SKM-1 (cell line): ENCODE measurements at regions not wholly inside any gene's neighbourhood (a gene's known extent, or its start where the extent isn't known, plus 50 kb on each side); places are given as distances from the start of the nearest gene placed in this dataset.
"Not testable (repeated sequence)": the region's sequence is repeated elsewhere in the genome, so short reads cannot be mapped to it uniquely, and the experiment has no call there.

Source experiments
- DNase-seq: peaks from one replicate; lab custom pipeline; 2025; ENCODE audit not compliant: unreplicated experiment; lab: John Stamatoyannopoulos, UW

DNA sequence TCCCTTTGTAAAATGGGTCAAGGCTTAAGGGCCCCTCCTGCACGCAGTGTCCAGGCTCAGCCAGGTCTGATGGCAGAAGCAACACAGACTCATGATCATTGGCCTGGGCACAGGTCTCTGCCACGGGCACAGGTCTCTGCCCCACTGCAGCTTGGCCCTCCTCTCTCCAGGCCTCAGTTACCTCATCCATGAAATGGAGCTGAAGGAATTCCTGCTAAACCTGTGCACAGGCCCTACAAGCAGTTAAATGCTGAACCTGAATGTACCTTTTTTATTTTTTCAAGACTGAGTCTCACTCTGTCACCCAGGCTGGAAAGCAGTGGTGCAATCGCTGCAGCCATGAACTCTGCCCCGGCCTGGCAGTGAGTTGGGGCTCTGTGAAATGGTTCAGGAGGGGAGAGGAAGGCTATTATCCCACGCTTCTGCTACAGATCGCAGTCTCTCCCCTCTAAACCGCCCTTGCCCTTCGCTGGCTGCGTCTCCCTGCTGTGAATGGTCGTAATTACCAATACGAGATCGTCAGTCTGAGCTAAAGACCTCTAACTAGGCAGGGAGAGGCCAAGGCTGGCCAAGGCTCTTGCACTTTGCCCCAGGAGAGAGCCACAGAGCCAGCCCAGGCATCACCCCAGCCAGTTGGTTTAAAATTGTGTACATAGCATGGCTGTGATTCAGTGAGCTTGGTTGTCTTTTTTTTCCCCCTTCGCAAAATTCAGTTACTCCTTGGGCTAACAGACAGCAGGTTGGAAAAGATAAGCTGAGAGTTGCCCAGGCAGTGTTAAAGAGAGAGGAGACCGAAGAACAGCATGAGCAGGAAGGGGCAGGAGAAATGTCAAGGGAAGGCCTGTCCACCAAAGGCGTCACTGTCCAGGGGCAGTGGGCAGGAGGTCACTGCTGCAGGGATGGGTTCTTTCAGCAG is 93.0 kb upstream of the KCTD7 start:
- DNase-seq = no peak

DNA sequence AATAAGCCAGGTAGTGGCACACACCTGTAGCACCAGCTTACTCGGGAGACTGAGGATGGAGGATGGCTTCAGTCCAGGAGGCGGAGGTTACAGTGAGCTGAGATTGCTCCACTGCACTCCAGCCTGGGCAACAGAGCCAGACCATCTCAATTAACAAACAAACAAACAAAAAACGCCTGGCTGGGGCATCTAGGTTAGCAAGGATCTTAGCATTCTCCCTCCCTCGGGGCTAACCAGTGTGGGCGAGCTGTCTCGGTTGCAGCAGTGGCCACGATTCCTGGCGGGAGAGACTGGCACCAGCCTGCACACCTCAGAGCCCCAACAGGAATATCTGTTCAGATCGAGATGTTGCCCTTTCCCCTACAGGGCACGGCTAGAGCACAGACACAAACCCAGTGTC is 91.3 kb upstream of the KCTD7 start:
- no peak for DNase-seq

DNA sequence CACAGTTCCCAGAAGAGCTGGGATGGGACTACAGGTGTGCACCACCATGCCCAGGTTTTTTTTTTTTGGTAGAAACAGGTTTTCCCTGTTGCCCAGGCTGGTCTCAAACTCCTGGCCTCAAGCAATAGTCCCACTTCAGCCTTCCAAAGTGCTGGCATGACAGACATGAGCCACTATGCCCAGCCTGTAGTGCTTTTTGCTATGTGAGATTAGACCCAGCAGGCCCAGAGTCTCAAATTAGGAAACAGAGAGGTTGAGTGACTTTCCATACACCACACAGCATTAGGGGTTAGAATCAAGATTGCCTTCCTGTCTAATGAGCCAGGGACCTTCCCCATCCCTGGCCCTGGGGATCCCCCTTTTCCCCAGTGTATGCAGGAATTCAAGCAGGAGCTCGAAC is 90.8 kb upstream of the KCTD7 start:
- DNase-seq = no peak

- DNase-seq = no peak
Observed at GRCh38 chr7:66539264-66539623, 89.4 kb upstream of the KCTD7 start.

GRCh38 chr7:66539902-66540375 is 88.7 kb upstream of the KCTD7 start:
- no peak for DNase-seq

GRCh38 chr7:66542049-66542448 is 86.6 kb upstream of the KCTD7 start:
- no peak for DNase-seq

DNA sequence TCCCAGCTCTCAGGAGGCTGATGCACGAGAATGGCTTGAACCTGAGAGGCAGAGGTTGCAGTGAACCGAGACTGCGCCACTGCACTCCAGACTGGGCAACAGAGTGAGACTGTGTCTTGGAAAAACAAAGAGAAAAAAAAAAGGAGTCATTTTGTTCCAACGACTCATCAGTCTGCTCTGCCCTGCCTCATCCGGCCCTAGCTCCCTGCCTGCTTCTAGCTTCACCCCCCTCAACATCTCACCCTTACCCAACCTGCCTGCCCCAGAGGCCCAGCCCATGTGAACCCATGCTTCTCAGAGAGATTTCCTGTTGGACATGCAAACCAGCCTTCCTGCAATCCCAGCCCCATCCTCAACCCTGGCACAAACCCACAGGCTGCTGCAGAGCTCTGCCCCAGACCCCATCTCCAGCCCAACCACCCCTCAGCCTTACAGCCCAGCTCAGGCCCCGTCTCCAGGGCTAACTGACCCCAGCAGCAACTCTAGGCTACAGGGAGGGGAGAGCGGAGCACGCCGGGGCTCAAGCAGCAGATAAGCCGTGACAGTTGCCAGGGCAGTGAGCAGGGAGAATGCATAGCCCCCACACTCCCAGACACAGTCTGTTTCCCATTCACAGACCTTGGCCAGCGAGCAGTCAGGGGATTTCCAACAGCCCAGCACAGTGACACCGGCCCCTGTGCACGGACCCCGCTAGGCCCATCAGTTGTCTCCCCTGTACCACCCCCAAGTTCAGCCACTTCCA is 86.0 kb upstream of the KCTD7 start:
- no peak for DNase-seq

DNA sequence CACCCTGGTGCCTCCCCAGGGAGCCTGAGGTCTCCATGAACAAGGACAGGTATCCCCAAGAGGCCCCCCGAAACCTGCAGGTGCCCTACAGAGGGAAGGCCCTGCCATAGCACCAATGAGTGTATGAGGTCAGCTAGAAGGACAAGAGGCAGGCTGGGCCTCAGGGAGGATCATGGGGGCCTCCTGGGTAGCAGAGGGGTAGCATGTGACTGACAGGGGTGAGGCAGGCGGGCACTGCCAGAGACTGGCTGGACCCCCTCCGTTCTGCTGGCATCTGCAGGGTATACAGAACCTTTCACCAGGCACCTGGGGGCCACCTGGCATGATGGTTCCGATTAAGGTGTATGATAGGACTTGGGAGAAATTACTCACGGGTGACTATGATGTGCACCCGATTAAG is 79.2 kb upstream of the KCTD7 start:
- no peak for DNase-seq

GRCh38 chr7:66553001-66553400 is 75.7 kb upstream of the KCTD7 start:
- no peak for DNase-seq

DNA sequence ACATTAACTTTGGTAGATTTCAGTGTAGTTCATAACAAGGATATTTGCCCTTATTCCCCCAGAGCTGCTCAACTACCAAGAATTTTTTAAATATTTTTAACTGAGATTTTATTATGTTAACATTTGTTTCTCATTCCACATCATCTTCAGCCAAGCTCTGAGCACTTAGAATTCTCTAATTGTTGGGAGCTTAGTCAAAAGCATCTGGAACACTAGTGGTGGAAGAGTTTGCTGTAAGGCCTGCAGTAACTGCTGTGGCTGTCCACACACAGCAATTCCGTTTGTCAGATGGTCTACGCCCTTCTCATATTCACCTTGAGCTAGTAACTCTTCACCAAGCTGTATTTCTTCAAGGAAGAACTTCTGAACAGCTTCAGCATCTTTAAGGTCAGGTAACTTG is 75.0 kb upstream of the KCTD7 start:
- DNase-seq = not testable (repeated sequence)

GRCh38 chr7:66554291-66554690 is 74.4 kb upstream of the KCTD7 start:
- not testable (repeated sequence) for DNase-seq

- not testable (repeated sequence) for DNase-seq
Observed at GRCh38 chr7:66554842-66555430, 73.7 kb upstream of the KCTD7 start.

GRCh38 chr7:66556177-66556548 is 72.5 kb upstream of the KCTD7 start:
- no peak for DNase-seq

- no peak for DNase-seq
Observed at GRCh38 chr7:66556549-66557213, 72.0 kb upstream of the KCTD7 start.

DNA sequence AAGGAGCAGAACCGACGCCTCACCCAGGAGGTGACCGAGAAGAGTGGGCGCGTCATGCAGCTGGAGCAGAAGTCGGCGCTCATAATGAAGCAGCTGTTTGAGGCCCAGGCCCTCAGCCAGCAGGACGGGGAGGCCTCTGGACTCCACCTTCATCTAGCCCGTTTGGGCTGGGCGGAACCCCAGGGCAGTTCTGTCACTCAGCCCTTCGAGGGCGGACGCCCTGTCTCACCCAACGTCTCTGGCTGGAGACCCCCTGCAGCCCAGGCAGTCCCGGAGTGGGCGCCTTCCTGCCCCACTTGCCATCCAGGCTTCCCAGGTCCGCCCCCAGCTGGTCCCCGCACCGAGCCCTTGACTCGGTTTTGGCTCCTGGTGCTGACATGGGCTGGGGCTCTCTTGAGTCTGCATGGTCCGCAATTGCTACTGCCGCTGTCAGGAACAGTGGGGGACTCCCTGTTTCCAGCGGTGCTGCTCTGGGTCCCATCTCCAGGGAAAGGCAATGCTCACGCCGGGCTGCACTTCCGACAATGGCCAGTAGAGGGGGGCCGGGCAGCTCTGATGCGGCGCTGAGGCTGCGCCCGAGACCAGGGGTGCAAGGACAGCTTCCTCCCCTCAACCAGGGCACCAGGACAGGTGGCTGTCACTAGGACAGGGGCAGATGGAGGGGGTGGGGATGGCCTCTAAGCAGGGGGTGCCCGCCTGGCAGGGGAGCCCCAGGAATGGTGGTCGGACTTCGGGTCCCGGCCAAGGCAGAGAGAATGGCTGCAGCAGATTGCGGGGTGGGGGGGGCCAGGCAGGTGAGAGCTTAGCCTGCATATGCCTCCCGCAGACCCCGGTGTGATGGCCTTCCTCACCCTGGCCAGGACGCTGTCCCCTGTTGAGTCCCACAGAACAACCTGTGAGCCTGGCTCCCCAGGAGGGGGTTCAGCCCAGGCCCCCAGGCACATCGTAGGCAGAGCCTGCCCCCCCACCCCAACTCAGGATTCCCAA is 71.2 kb upstream of the KCTD7 start:
- peak; percentile 5 for DNase-seq

DNA sequence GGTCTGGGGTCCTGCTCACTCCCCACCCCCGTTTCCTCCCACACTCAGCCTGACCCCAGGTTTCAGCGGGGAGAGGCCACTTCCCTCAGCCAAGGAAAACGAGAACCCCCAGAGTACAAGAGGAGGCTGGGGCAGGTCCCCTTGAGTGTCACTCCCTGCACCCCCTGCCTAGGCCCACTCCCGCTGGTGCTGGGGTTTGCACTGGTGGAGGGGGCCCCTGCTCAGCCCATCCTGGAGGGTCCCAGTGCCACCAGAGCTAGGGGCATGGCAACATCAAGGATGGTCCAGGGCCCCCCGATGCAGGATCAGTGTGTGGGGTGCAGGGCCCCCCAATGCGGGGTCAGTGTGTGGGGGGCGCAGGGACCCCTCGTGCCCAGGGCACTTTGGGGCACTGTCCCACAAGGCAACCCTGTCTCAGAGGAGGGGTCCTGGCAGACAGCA is 70.5 kb upstream of the KCTD7 start:
- DNase-seq = no peak

DNA sequence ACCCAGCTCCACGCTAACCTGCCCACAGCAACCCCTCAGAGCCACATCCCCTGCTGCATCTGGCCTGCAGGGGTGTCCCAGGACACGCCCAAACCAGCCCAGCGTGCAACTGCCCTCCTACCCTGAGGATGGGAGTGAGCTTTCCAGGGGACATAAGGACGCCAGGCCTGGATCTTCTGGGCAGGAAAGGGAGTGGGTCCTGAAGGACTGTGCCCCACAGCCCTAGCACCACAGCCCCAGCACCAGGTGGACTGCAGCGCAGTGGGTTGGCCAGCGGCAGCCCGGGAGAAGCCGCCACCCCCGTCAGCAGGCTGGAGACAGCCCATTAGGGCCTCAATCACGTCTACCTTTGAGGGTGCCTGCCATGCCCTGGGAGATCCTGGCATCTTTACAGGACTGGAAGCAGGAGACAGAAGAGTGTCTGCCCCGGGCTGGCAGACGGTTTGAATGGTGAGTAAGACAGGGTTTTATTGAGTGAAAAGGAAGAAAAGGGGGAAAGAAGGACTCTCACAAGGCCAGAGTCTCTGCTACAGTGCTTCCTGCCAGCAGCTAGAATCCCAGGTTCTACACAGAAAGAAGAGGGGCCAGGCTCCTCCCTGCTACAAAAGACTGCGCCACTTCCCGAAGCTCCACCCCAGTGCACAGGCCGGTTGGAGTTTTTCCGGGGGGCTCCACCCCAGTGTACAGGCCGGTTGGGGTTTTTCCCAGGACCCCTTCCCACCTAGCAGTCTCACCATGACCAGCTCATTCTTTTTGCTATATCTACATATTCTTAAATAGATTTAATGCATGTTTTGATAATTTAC is 69.8 kb upstream of the KCTD7 start:
- DNase-seq = no peak

DNA sequence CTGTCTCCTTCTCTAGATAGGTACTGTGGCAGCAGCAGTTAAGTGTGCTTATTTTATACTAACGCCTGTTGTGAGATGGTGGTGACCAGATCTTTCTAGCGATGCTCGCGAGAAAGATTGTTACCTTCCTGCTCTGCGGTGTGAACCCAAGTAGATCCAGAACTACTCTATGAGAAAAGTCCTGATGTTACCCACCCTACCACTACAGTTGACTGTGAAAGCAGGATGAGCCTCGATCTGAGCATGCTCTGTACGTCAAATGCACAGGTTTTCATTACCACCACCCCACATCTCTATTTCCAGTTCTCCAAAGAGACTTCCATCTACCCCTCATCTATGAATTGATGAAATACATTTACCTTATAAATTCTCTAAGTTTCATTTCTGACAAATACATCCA is 64.6 kb upstream of the KCTD7 start:
- DNase-seq = no peak

DNA sequence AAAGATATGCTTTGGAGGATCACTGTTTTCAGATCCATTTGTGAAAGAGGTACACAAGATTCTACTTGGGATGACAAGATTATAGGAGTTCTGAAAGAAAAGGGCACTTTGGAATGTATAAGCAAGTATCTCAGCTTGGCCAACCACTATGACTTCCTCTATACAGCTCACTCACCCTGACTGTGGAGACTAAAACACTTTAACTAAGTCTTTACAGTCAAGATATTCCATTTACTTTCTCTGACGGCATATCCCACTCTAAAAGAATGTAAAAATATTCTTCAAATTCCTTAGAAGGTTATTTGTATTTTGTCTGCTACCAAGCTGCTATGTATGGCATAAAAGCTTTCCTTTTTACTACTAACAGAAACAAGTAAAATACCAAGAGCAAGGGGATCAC is 58.5 kb upstream of the KCTD7 start:
- not testable (repeated sequence) for DNase-seq
